ENCODE measurements at regions not wholly inside any gene's neighbourhood (a gene's known extent, or its start where the extent isn't known, plus 50 kb on each side); places are given as distances from the start of the nearest gene placed in this dataset.

DNA sequence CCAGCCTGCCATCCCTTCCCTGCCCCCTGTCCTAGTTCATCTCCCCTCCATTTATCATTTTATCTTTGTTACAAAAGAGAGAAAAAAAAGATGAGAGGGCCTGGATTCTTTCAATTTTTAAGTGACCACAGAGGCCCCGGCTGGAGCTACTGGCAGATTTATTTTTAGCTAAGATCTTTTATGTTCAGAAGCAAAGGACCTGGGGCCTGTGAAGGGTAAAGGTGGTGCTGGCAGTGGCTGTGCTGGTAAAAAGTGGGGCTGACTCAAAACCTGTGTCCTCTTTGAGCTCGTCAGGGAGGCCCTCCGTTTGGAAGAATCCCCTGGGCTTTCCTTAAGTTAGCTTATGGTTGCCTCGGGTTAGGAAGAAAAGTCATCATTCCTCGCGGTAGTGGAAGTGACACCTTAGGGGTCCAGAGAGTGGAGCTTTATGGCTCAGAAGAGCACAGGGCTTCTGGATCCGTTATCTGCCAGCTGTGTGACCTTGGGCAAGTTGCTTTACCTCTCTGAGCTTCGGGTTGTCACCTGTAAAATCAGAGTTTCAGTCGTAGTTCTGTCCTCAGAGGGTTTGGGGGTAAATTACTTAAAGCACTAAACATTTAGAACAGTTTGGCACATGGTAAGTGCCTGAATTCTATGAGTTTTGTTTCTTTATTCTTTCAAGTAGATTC is 923.8 kb upstream of the EEF2KMT start:
- no peak for DNase-seq (ENCODE audit: low spot score)
- TF ChIP-seq, protein P1, sequence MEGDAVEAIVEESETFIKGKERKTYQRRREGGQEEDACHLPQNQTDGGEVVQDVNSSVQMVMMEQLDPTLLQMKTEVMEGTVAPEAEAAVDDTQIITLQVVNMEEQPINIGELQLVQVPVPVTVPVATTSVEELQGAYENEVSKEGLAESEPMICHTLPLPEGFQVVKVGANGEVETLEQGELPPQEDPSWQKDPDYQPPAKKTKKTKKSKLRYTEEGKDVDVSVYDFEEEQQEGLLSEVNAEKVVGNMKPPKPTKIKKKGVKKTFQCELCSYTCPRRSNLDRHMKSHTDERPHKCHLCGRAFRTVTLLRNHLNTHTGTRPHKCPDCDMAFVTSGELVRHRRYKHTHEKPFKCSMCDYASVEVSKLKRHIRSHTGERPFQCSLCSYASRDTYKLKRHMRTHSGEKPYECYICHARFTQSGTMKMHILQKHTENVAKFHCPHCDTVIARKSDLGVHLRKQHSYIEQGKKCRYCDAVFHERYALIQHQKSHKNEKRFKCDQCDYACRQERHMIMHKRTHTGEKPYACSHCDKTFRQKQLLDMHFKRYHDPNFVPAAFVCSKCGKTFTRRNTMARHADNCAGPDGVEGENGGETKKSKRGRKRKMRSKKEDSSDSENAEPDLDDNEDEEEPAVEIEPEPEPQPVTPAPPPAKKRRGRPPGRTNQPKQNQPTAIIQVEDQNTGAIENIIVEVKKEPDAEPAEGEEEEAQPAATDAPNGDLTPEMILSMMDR (IDR thresholded peaks at IDR 0.05), result no peak
- H3K36me3 ChIP-seq, result no peaks in the 10 kb centered on the region
- H3K4me3 ChIP-seq, result no peak overlapping the region
- no peaks in the 10 kb centered on the region for H3K9me3 ChIP-seq
- no peak overlapping the region for H3K27ac ChIP-seq
- H3K4me1 ChIP-seq, result peaks cover 0 to 11% of the 10 kb centered on the region in 2 donors
- H3K27me3 ChIP-seq, result peaks cover 0 to 9% of the 10 kb centered on the region in 2 donors

DNA sequence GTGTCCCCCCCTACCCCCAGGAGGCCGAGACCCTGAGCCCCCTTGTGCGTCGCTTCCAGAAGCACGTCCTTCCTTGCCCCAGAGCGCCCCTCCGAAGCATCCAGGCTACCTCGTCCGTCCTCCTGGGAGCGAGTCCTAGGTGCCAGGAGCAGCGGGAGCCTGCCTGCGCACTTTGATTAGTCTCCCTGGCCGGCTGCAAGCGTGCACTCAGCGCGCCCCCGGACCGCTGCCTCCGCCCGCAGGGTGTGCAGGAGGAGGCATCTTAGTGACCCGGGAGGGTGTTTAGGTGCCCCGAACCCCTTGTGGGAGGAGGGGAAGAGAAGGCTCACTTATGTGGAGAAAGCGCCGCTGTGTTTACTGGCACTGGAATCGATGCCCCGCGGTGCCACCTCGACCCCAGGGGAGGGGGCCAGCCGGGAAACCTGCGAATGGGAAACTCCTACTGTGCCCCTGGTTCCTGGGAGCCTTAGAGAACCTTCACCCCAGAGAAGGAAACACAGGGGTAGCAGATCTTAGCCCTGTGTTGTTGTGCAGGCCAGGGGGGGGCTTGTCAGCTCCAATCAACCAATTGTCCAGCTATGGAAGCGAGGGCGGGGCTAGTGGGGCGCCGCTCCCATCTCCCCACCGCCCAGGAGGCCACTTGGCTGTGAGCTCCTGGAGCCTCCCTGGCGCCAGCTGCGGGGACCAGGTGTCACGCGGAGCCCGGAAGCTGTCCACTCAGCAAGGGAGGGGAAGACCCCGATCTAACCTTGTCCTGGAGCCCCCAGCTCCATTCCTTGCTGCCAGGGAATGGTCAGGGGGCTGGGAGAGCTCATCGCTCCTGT is 922.8 kb upstream of the EEF2KMT start:
- no peak overlapping the region for H3K27ac ChIP-seq
- H3K4me1 ChIP-seq, result peaks cover 0 to 11% of the 10 kb centered on the region in 2 donors
- H3K9me3 ChIP-seq, result no peaks in the 10 kb centered on the region
- H3K27me3 ChIP-seq, result peaks cover 0 to 9% of the 10 kb centered on the region in 2 donors
- TF ChIP-seq, protein P1 (IDR thresholded peaks at IDR 0.05), result no peak
- no peaks in the 10 kb centered on the region for H3K36me3 ChIP-seq
- no peak for DNase-seq (ENCODE audit: low spot score)
- H3K4me3 ChIP-seq, result no peak overlapping the region

DNA sequence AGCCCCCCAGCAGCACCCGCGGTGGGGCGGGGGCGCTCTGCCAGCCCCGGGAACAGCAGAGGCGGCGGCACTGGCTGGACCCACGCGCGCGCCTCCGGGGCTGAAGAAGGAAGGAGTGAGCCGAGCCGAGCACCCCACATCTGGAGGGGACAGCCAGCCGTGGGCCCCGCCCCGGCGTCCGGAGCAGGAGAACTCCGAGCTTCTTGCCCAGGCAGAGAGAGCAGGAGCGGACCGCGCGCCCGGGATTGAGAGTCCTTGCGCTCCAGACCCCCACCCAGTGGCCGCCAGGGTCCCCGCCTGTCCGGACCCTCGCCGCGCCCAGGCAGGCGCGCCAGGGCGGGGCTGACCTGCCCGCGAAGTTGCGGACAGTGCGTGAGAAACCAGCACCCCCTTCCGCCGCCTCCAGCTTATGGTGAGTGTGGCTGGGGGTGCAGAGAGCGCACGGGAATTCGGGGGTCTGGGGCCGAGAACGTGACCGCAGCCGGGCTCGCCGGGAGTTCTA is 921.9 kb upstream of the EEF2KMT start:
- TF ChIP-seq, protein P1 (IDR thresholded peaks at IDR 0.05), result no peak
- H3K9me3 ChIP-seq, result no peaks in the 10 kb centered on the region
- no peaks in the 10 kb centered on the region for H3K36me3 ChIP-seq
- H3K27ac ChIP-seq, result no peak overlapping the region
- peaks cover 0 to 11% of the 10 kb centered on the region in 2 donors for H3K4me1 ChIP-seq
- peaks cover 0 to 9% of the 10 kb centered on the region in 2 donors for H3K27me3 ChIP-seq
- peak overlapping the region in 1 of 2 donors; percentile 9 for H3K4me3 ChIP-seq
- no peak for DNase-seq (ENCODE audit: low spot score)

DNA sequence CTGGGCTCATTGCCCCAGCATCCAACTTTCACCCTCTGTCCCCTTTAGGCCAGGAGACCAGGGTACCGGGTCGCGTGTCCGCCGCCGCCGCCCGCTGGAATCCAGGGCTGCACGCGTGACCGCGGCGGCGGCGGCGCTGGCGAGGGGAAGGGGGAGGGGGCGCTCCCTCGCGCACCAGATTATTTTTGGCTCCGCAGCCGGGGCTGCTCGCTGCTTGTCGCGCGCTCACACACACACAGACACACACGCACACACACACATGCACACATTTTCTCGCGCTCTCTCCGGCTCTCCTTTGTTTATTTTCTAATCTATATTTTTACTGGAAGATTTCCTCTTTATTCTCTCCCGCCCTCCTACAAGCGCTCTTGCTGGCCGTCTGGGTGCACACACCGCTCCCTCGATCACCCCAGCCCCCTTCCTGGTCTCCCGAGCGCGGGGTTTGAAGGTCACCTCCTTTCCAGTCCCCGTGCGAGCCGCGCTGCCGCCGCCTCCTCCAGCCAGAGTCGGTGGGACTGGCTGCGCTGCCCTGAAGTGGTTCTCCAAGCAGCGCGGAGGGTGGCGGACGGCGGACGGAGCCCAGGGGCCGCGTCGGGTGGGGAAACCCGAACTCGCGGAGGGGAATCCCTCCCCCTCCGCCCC is 921.4 kb upstream of the EEF2KMT start:
- peaks cover 0 to 9% of the 10 kb centered on the region in 2 donors for H3K27me3 ChIP-seq
- peaks cover 0 to 5% of the 10 kb centered on the region in 2 donors for H3K9me3 ChIP-seq
- no peak for DNase-seq (ENCODE audit: low spot score)
- TF ChIP-seq, protein P1 (IDR thresholded peaks at IDR 0.05), result no peak
- H3K36me3 ChIP-seq, result no peaks in the 10 kb centered on the region
- peak overlapping the region in 1 of 2 donors; percentile 9 for H3K4me3 ChIP-seq
- peaks cover 0 to 11% of the 10 kb centered on the region in 2 donors for H3K4me1 ChIP-seq
- H3K27ac ChIP-seq, result no peak overlapping the region

DNA sequence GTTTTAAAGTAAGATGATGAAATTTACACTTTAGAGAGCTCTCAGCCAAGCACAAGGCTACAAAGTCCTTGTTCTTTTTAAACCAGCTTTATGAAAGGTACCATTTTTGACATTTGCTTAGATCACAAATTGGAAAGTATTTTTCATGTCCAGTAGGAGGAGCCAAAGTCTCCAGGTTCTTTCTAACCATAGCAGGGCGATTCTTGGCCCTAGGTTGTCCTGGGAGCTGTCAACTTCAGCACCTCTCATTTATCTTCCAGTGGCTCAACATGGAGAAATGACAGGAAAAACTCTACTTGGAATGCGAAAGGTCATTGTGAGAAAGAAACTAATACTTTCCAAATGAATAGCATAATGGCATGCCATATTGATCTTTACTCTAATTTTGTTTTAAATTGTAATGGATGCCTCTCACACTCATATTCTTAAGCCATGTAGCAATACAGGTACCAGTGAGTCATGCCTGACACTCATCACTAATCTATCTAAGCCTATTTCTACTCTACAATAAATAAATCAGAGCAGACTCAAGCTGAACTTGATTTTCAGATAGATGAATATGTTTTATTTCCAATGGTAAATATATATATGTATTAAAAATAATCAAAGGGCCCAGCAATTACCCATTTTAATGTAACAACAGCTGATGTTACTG is 919.1 kb upstream of the EEF2KMT start:
- H3K27me3 ChIP-seq, result peaks cover 0 to 9% of the 10 kb centered on the region in 2 donors
- TF ChIP-seq, protein P1 (IDR thresholded peaks at IDR 0.05), result peak in 1 of 2 donors; percentile 12
- H3K9me3 ChIP-seq, result peaks cover 0 to 13% of the 10 kb centered on the region in 2 donors
- no peak for DNase-seq (ENCODE audit: low spot score)
- no peak overlapping the region for H3K27ac ChIP-seq
- no peak overlapping the region for H3K4me3 ChIP-seq
- no peaks in the 10 kb centered on the region for H3K36me3 ChIP-seq
- peaks cover 0 to 11% of the 10 kb centered on the region in 2 donors for H3K4me1 ChIP-seq

Data from right atrium auricular region (tissue), 2 donors.